ENCODE measurements at regions not wholly inside any gene's neighbourhood (a gene's known extent, or its start where the extent isn't known, plus 50 kb on each side); places are given as distances from the start of the nearest gene placed in this dataset.
"Not testable (repeated sequence)": the region's sequence is repeated elsewhere in the genome, so short reads cannot be mapped to it uniquely, and the experiment has no call there.

DNA sequence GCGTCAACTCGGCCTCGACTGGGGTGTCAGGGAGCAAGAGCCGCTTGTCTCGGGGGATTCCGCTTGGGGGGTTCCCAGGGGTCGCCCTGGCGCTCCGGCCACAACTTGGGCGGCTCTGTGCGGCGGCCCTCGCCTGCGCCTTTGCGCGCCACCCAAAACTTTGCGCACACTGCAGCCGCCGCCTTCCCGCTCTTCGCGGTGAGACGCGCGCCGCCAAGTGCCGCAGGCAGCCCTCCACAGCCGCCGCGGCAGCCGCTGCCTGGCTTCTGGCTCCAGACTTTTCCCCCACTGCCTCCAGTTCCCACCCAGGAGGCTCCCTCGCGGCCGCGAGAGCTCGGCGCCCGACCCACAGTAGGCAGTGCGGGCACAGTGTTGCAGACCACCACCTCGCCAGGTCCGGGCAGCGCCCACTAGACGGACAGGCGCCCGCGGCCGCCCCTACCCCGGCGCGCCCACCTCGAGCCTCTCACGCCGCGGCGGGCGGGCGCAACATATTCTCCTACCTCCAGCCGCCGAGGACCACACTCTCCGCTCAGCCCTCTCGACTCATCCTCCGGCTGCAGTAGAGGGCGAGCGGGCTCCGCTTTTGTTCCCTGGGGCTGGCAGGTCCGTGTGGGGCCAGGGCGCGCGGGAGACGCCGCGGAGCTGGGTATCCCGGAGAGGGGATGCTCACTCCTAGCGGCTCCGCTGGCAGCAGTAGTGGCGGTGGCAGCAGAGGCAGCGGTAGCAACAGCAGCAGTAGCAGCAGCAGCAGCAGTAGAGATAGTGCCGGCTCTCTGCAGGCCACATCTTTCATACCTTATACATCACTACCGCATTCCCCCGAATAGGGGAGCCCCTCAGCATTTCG lies 296.6 kb downstream of the OMA1 start:
- no peak for DNase-seq

DNA sequence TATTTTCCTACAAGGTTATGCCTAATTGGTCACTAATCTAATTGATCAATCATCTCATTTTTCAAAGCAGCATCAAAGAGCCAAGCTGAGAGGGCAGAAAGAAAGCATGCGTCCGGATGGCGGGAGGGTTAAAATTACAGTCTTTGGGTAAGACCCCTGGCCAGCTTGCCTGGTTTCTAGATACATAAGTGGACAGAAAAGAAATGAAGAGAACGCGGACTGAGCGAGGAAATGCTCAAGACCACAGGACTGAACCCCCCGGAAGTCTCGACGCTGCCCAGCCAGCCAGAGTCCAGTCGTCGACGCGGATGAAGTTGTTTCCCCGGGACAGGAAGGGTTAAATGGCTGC lies 297.2 kb downstream of the OMA1 start:
- no peak for DNase-seq

DNA sequence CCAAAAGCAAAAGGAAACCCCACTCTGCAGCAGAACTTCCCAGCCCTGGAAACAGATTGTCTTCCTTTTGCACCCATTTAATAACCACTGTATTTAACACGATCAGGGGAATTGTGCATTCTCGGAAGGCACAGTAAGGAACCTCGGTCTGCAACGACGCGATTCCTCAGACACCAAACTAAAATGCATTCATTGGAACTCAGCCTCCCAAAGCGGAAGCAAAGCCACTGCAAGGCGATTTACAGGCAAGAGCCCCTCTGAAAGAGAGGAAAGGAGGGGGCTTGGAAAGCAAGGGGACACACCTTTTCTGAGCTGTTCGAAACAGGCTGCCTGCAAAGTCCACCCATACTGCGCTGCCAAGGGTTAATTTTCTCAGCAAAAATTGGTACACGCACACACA lies 297.7 kb downstream of the OMA1 start:
- DNase-seq, result no peak

DNA sequence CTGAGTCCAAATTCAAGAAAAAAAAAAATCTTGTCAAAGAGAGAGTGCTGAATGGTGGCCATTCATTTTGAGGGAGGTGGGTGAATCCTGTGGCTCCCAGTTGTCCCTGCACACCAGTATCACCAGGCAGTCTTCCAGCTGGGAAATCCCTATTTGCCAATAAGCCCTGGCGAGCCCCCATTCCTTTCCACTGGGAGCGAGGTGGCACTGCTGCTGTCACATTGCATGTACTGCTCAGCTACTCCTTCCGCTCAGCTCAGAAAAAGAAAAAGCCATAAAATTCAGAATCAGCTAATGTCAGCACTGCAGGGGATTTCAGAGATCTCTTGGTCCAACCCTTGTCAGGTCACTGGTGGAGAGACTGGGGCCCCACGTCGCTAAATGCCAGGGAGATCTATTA lies 298.5 kb downstream of the OMA1 start:
- no peak for DNase-seq

DNA sequence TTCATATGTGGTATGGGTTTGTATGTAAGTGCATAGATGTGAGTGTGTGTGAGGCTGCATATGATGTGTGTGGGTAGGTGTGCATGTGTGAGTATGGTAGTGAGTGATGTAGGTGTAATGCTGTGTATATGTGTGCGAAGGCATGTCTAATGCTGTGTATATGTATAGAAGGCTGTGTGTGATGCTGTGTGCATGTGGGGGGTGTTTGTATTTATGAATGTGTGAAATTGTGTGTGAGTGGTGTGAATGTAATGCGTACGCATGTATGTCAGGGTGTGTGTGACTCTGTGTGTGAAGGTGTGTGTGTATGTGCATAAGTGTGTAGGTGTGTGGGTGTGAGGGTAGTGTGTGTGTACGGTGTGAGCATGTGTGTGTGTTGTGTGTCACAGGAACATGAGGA lies 300.0 kb downstream of the OMA1 start:
- DNase-seq, result no peak

DNA sequence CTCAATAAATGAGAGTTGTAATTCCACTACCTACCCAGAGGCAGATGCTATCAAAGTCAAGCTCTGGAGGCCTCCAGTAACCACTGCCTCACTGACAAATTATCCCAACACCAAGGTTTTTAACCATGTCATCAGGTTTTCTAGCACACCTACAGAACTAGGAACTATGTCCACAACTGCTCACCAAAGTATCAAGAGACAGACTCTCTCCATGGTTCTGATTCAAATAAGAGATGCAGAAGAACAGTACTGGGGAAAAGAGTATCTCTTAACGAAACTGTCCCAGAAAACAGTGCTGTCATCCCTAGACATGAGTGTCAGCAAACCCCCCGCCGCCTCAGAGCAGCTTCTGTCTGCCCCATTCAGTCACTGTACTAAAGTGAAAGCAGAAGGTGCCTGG lies 301.7 kb downstream of the OMA1 start:
- no peak for DNase-seq

DNA sequence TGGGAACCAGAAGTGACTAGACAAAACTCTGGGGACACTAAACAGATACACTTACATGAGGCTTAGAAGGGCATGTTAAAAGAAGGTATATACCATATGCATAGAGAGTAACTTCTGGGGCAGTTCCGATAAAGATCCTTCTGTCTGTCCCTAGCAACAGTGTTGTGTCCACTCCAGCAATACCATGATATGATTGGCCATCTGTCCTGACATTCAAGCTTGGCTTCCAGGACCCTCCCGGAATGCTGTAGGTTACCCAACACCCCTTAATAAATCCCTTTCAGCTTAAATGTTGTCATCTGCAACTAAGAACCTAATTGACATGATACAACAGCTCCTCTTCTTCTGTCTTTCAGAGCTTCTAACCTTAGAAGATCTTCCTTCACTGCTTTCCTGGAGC lies 307.7 kb downstream of the OMA1 start:
- DNase-seq, result no peak

DNA sequence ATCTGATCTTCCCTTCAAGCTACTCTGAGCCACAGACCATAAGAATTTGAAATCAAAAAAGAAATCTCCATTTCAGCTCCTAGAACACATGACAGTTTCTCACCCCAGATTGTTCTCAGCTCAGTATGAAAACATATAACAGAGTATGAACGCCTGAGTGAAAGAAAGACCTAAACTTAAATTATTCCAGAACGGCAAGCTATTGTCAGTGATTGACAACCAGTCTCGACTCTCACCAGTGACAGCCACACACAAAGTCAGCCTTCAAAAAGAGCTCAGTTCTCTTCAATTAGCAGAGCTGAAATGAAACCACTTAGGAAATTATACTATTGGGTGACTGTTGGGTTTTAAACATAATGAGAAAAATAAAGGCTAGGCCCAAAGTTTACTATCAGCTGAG lies 312.8 kb downstream of the OMA1 start:
- no peak for DNase-seq

DNA sequence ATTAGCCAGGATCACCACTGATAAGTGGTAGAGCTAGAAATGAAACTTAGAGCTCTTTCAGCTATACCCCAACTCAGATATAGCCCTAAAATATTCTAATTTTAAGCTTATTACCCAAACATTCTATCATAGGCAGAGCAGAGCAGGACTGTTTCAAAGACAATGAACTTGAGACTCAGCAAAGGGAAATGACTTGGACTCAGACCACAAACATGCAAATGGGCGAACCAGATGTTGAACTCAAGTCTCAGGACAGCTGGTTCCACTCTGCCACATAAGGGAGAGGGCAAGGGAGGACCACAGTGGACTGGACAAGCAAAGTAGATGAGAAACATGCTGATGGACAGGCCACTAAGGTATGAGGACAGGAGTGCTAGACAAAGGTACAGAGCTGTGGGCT lies 315.3 kb downstream of the OMA1 start:
- no peak for DNase-seq

DNA sequence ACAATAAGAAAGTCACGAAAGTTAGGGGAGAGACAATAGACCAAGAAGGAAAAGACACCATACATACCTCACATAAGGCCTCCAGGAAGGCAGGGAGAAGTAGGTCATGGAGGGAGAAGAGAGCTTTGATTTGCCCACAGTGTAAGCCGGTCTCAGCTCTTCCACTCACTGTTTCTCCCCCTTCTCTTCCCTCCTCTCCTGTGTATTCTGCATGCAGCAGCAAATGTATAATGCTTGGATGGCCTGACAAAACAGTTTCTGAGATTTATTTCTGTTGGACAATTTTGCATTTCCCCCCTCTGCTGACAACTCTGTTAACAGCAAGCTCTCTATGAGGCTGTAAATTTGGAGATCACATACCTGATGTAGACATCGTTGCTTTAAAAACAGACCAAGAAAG lies 318.9 kb downstream of the OMA1 start:
- DNase-seq, result no peak

DNA sequence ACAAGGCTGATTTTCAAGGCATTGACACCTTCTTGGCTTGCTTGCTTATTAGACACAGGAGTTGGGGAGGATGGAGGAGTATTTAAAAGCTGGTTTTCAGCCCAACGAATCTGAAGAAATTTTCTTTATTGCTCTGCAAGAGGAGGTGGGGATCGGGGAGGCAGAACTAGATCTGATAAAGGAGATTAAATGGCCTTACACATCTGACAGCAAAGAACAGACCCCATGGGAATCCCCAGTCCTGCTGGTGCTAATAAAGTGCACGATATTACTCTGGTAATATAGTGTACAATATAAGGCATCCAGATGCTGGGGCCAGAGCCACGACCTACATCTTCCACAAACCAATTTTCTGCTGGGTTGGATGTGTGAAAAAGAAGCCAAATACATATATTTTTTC lies 323.0 kb downstream of the OMA1 start:
- no peak for DNase-seq

DNA sequence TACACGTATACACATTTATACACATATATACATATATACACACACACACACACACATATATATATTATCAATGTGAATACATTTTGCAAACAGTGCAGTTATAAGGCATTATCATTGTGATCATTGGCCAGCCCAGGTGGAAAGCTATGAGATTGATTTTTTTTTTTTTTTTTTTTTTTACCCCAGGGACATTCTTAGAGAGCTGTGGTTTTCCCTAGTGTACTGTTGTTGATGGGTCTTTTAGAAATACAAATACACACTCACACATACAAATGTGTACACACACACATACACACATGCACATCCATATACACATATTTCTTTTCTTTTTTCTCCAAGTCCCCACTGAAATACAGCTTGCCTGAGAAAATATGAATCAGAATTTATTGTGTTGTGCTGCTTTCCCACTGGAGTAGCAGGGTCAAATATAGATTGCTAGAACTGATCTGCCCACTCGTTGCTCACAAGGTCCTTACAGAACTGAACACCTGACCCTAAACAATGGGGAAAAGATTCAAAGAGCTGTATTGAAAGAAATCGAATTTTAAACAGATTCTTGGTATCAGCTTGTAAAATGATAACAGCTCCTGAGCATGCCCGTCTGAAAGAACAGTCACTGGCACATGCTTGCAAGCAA lies 325.6 kb downstream of the OMA1 start:
- no peak for DNase-seq

DNA sequence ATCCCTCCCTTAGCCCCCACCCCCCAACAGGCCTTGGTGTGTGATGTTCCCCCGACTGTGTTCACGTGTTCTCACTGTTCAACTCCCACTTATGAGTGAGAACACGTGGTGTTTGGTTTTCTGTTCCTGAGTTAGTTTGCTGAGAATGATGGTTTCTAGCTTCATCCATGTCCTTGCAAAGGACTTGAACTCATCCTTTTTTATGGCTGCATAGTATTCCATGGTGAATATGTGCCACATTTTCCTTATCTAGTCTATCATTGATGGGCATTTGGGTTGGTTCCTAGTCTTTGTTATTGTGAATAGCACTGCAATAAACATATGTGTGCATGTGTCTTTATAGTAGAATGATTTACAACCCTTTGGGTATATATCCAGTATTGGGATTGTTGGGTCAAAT lies 330.4 kb downstream of the OMA1 start:
- DNase-seq, result not testable (repeated sequence)

DNA sequence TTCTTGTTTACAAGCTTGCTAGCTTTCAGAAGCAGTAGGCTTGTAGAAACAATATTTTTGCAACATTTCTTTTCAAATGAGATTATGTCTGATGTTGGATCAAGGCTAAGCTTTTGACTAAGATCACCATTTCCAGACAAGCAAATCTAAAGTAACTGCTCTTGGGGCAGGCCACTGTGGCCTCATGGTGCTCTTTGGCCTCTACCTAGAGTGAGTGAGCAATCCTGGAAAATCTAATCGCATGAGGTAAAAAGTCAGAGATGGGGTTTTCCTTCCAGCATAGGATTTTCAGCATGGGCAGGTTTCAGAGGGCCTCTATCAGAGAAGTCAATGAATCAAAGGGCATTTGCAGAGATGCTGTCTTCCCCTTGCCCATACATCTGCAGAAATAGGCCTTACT lies 331.9 kb downstream of the OMA1 start:
- no peak for DNase-seq

DNA sequence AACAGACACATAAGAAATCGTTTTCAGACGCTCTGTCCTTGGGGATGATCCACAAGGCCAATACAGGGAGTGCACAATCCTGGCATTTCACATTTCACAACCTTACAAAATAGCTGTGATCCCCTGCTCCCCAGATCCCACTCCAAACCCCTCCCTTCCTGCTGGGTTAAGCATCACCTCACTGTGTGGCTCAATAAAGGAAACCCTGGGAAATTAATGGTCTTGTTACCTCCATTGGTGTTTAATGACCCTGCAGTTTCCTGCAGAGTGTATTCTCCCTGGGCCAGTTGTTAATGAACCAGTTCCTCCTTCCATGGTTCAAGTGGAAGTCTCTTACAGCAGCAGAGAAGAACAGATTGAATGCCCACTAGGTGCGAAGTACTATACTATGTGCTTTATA lies 334.7 kb downstream of the OMA1 start:
- no peak for DNase-seq

DNA sequence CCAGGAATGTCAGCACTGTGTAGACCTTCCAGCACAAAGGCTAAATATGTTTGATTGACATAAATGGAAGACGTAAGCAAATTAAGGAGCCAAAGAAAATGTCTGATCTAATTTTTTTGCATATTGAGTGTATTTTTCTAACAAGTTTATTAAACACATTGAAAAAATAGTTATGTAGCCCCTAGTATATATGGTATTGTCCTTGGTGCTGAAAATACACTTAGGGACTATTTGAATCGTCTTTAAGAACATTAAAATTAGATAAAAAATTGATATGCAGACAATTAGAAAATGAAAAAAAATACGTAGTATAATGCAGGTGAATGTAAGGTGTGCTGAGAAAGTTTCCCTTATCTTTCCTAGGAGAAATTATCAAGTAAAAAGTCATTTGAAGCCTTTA lies 337.0 kb downstream of the OMA1 start:
- no peak for DNase-seq

DNA sequence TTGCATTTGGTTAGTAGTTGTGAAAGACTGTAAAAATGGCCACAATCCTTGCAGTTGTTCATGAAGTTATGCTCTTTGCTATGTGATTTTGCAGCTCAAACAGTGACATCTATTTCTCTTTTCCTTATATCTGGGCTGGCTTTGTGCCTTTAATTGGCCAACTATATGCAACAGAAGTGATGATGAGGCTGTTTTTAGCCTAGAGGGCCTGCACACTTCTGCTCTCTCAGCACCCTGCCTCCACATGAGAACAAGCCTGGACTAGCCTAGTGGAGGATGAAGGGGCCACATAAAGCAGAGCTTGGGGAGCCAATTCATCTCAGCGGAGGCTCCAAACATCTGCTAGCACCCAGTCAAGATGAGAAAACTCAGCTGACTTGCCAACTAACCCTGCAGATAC lies 339.8 kb downstream of the OMA1 start:
- no peak for DNase-seq

DNA sequence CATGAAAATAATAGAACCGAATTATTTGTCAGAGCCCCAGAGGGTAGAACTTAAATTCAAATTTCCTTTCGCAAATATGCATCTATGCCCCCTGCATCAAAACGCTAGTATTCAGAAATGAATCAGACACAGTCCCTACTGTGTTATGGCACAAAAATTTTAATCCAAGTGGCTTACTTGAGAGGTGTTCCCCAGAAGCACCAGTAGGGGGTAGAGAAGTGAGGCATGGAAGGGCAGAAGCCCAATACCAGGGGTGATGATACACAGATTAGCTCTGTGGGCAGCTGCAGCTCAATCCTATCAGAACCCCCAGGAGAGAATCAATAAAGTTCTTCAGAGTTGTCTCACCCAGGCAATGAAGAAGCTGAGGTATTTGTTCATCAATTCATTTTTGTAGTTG lies 342.2 kb downstream of the OMA1 start:
- DNase-seq, result no peak

DNA sequence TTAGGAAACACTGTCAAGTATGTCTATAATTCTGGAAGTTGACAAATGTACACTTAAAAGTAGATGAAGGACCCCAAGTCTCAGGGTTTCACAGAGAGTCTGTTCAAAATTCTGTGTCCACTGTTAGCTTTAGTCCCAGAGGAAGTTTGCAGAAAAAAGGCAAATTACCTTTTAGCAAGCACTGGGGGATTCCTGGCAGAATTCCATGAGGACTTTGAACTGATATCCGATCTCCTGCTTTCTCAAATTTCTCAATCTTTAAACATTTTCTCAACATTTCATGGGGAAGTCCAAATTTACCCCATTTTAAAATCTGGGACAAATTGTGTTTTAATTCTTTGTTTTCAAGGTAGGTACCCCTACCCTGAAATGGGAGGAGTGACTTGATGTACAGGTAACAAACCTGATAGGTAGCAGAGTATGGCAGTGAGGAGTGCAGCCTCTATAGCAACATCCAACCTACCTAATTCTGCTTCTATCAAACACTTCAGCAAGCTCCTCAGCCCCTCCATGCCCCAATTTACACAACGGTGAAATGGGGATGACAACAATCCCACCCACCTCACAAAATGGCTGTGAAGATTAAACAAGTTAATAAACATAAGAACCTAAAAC lies 344.9 kb downstream of the OMA1 start:
- no peak for DNase-seq

DNA sequence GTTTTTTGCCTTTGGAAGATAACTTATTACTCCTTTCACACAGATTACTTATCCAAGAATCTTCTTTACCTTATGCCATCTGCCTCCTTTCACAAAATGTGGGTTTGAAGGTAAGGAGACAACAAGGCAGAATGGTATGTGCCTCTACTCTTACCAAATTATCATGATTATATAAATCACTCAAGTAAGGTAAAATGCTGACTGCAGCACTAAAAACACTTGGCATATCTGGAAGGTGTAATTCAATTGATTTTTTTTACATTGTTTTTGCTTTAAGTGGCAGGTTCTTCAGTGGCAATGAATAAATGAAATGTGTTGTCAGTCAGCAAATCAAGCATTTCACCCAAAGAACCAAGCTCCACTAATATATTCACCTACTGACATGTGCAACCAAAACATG lies 346.1 kb downstream of the OMA1 start:
- DNase-seq, result no peak

DNA sequence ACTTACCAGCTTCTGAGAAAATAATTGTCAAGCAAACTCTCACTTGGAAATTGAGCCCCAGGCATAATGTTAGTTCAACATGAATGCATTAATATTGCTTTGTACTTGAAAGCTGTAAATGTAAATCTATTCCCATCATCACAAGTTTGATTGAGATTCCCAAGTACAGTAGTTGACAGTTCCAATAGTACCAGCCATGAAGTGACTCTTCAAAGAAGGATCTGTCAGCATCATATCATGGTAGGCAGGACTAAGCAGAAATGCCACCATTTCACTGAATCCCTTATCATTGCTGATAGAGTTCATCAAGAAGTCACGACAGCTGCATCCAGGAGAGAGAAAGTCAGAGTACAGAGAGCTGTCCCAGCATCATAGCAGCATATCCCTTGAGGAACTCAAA lies 348.7 kb downstream of the OMA1 start:
- no peak for DNase-seq

DNA sequence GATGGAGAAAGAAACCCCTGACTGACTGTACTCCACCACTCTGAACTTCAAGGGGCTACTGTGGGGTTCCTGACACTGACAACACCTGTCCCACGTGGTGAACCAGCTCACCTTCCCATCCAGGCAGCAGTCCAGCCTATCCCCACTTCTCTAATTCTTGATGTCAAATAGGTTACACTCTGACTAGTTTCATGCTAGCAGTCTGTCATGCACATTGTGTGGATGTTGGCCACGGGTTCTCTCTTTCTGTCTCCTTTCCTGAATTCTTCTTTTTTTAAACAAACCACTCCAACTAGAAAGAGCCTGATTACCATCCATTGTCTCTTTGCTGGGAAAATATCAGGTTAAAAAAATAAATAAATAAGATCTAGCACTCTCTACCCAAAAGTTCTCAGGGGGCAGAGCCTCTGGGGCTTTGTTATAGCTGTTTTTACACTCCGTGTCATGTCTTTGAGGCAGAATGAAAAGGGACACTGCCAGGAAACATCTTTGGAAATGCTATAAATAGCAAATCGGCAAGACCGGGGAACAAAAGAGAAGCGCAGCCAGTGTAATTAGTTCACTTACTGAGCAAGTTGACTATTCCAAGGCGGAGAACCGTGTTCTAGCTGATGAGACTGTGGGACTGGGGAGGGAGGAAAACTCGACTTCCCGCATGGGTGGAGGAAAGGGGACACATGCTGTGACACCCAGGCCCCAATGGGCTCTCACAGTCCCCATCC lies 356.1 kb downstream of the OMA1 start:
- DNase-seq, result no peak

DNA sequence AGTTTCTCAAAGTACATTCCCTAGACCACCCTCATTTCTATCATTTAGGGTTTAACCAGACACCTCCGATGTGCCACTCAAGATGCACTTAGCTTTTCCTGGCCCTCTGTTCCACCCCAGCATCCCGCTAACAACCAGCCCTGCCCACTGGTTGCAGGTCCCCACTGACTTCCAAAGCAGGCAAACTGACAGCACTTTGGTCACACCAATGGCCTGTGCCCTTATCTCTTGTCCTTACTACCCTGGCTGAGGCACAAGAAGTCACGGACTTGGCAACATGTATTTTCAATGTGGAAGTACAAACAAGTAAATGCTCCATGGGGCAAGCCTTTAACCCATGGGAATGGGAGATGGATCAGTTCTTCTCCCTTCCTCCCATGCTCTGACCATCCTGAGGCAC lies 357.1 kb downstream of the OMA1 start:
- no peak for DNase-seq

DNA sequence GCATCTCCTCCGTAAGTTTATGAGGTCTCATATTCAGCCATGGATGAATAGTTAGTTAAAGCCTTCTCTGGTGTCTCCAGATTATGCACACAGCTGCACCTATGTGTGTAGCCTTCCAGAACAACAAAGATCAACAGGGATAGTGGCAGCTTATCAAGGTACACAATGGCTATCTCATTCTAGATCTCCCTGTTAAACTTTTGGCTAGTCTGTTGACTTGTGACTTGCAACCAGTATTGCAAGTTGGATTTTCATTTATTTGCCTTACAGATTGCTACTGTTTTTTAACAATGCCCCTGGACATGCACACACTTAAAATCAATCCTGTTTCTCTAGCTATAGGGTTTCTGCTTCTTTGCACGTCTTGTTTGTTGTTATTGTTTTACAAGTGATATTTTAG lies 363.2 kb downstream of the OMA1 start:
- DNase-seq, result no peak
